ENCODE measurements at regions not wholly inside any gene's neighbourhood (a gene's known extent, or its start where the extent isn't known, plus 50 kb on each side); places are given as distances from the start of the nearest gene placed in this dataset.

- H3K79me1 ChIP-seq (ENCODE audit: insufficient read depth, low read depth, low read length, poor library complexity, severe bottlenecking), result no peaks in the 10 kb centered on the region
- H2AK5ac ChIP-seq (ENCODE audit: insufficient read length, low read length), result no peak overlapping the region
- H2BK5ac ChIP-seq (ENCODE audit: insufficient read length, low read length), result no peak overlapping the region
- Mint-ChIP-seq H3K4me1 (peaks cover 16 to 20% of the 10 kb centered on the region in 2 experiments), H3K9me3 (no peaks in the 10 kb centered on the region), H3K4me3 (no peak overlapping the region), H3K27ac (no peak overlapping the region), H3K27me3 (ENCODE audit: low read depth) (no peaks in the 10 kb centered on the region), H3K36me3 (ENCODE audit: insufficient read depth in 1 of 3, low read depth in 3 of 3) (no peaks in the 10 kb centered on the region)
- H3K4me2 ChIP-seq (ENCODE audit: insufficient read depth, insufficient read length, low read length), result no peak overlapping the region
- H2BK20ac ChIP-seq (ENCODE audit: low read depth, low read length, poor library complexity, severe bottlenecking), result no peak overlapping the region
- no peak overlapping the region for H3K23ac ChIP-seq (ENCODE audit: insufficient read length, low read depth, low read length)
- TF ChIP-seq CTCF (conservative IDR thresholded peaks at IDR 0.05), result no peak
- H3K4ac ChIP-seq (ENCODE audit: low read depth, low read length), result no peak overlapping the region
- no peak overlapping the region for H3T11ph ChIP-seq (ENCODE audit: low read length)
- no peak overlapping the region for H4K91ac ChIP-seq (ENCODE audit: insufficient read length, low read depth, low read length)
- no peak overlapping the region for H3K18ac ChIP-seq (ENCODE audit: insufficient read length, low read depth, low read length)
- H3K23me2 ChIP-seq (ENCODE audit: insufficient read length, low read depth, low read length, poor library complexity, severe bottlenecking), result no peaks in the 10 kb centered on the region
- H2BK12ac ChIP-seq (ENCODE audit: insufficient read length, low read depth, low read length), result no peak overlapping the region
- no peak overlapping the region for H3K14ac ChIP-seq (ENCODE audit: insufficient read depth, low read length)
- no peak overlapping the region; the same call in 1 of the 2 replicates for H2BK15ac ChIP-seq (ENCODE audit: low read depth, low read length)
- H2BK120ac ChIP-seq (ENCODE audit: low read depth, low read length, poor library complexity, severe bottlenecking), result no peak overlapping the region
- no peak overlapping the region for H4K5ac ChIP-seq (ENCODE audit: insufficient read length, low read depth, low read length)
- H3K4me1 ChIP-seq (ENCODE audit: insufficient read depth, low read length), result 0 out of 2 replicates have a peak, but pooled peaks cover 3% of the 10 kb centered on the region
- H3K56ac ChIP-seq (ENCODE audit: insufficient read length, low read depth, low read length), result no peak overlapping the region
- WGBS (ENCODE audit: extremely low coverage, insufficient read length, low lambda C conversion rate), result no CpG with 5 or more reads among the region's 1 CpG
- no peaks in the 10 kb centered on the region for H4K20me1 ChIP-seq (ENCODE audit: control insufficient read depth, insufficient read depth, insufficient read length)
- no peaks in the 10 kb centered on the region for H3K79me2 ChIP-seq (ENCODE audit: insufficient read depth, low read length)
- no peaks in the 10 kb centered on the region for H3K27me3 ChIP-seq (ENCODE audit: insufficient read depth, low read length)
- H3K27ac ChIP-seq (ENCODE audit: insufficient read length, low read depth, low read length), result no peak overlapping the region
- H2AFZ ChIP-seq (ENCODE audit: low read length), result no peak overlapping the region
- H3K9me3 ChIP-seq (ENCODE audit: control insufficient read depth, low read depth, low read length), result no peaks in the 10 kb centered on the region
- H3K9ac ChIP-seq (ENCODE audit: extremely low read depth, insufficient read length, low read length), result no peak overlapping the region
- DNase-seq, result no peak
- H4K8ac ChIP-seq (replicated peaks; ENCODE audit: insufficient read length, low read depth, low read length), result no peak overlapping the region
Observed at GRCh38 chr1:106952776-106953175, 103.7 kb upstream of the PRMT6 start.

Measured in H9 (cell line).